GM12878 (cell line): ENCODE measurements at regions not wholly inside any gene's neighbourhood (a gene's known extent, or its start where the extent isn't known, plus 50 kb on each side); places are given as distances from the start of the nearest gene placed in this dataset.

Source experiments
- BRCA1 ChIP-seq: IDR thresholded peaks from 2 replicates; pipeline ENCODE4 v1.6.1; 2011; ENCODE audit warnings: low read depth, low read length, improper control_type of control experiment
- EP300 ChIP-seq, 2 experiments: fragments of 150-350 bp in 1 of 2; IDR thresholded peaks; 2 replicates each; pipeline ENCODE4 v1.6.1; 2011 to 2012; ENCODE audit warnings: low read depth in 2 of 2, low read length in 2 of 2, borderline replicate concordance in 1 of 2, improper control_type of control experiment in 1 of 2, inconsistent platforms in 1 of 2; ENCODE audit not compliant: control insufficient read depth in 1 of 2
- FOS ChIP-seq: IDR thresholded peaks from 3 replicates; pipeline ENCODE4 v1.6.1; 2011; ENCODE audit warnings: borderline replicate concordance; ENCODE audit not compliant: insufficient read length; ENCODE audit errors: extremely low read depth
- MYC ChIP-seq: IDR thresholded peaks from 2 replicates; pipeline ENCODE4 v1.6.1; 2011; ENCODE audit warnings: mild to moderate bottlenecking, low read length, moderate library complexity, inconsistent platforms; ENCODE audit not compliant: insufficient read depth, insufficient replicate concordance, insufficient read length, severe bottlenecking
- NR2C2 ChIP-seq: IDR thresholded peaks from 2 replicates; pipeline ENCODE4 v1.6.1; 2011; ENCODE audit warnings: borderline replicate concordance, low read depth; ENCODE audit not compliant: control insufficient read depth, insufficient read length
- SMAD1 ChIP-seq: fragments of 450-650 bp; IDR thresholded peaks from 2 replicates; pipeline ENCODE4 v1.6.1; 2018; ENCODE audit warnings: mild to moderate bottlenecking, low read depth; ENCODE audit not compliant: partially characterized antibody
- SUZ12 ChIP-seq: fragments of 200-600 bp; sonication (generic); IDR thresholded peaks from one replicate; pipeline ENCODE4 v1.6.1; 2018; ENCODE audit warnings: antibody characterized with exemption, mild to moderate bottlenecking; ENCODE audit not compliant: unreplicated experiment
- TARDBP ChIP-seq: IDR thresholded peaks from 2 replicates; pipeline ENCODE4 v1.6.1; 2016; ENCODE audit warnings: borderline replicate concordance
- TF ChIP-seq, protein P1 (sequence below): IDR thresholded peaks from 2 replicates; pipeline ENCODE4 v1.6.1; 2011; ENCODE audit warnings: low read depth, low read length, improper control_type of control experiment, borderline replicate concordance

DNA sequence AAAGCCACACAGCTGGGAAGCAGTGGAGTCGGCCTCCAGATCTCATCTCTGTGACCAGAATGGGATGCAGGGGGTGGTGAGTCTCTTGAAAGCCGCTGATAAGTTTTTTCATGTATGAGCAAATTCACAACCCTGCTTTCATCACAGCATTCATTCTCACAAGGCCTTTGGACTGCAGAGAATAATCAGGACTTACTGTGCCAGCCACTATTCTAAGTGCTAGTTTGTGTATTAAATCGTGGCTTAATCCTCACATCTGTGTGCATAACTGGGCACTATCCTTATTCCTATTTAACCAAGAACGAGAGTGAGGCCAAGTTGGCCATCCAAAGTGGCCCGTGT, 64.2 kb upstream of the POLG start:
- no peak for TF ChIP-seq NR2C2
- TF ChIP-seq TARDBP, result no peak
- no peak for TF ChIP-seq BRCA1
- TF ChIP-seq, protein P1, sequence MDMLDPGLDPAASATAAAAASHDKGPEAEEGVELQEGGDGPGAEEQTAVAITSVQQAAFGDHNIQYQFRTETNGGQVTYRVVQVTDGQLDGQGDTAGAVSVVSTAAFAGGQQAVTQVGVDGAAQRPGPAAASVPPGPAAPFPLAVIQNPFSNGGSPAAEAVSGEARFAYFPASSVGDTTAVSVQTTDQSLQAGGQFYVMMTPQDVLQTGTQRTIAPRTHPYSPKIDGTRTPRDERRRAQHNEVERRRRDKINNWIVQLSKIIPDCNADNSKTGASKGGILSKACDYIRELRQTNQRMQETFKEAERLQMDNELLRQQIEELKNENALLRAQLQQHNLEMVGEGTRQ, result no peak
- TF ChIP-seq MYC, result no peak
- no peak for TF ChIP-seq FOS
- no peak for TF ChIP-seq SUZ12
- TF ChIP-seq EP300 (IDR thresholded peaks at IDR 0.05; ENCODE audit: borderline replicate concordance in 1 of 2, control insufficient read depth in 1 of 2, low read depth in 2 of 2, low read length in 2 of 2), result no peak
- TF ChIP-seq SMAD1, result no peak
